Esophagus muscularis mucosa (tissue), 4 donors: ENCODE measurements at regions not wholly inside any gene's neighbourhood (a gene's known extent, or its start where the extent isn't known, plus 50 kb on each side); places are given as distances from the start of the nearest gene placed in this dataset.
A peak's percentile ranks its signal among the peaks of the same experiment; 100 is the strongest.

Source experiments
- DNase-seq: peaks from one replicate; pipeline ENCODE4 v3.0.0-alpha.2; 2017; ENCODE audit errors: extremely low spot score
- H3K27ac ChIP-seq, 4 donors: fragments of 200-600 bp; sonication (generic); replicated peaks in 1 of 4; 1 replicate in 3 of 4; 2 replicates in 1 of 4; pipeline ENCODE4 v1.5.1; 2016 to 2019; ENCODE audit warnings: mild to moderate bottlenecking in 1 of 4
- H3K27me3 ChIP-seq, 4 donors: fragments of 200-600 bp; sonication (generic); one replicate each; pipeline versions ENCODE4 v1.5.1 to v1.6.0; 2016 to 2019
- H3K36me3 ChIP-seq, 4 donors: fragments of 200-600 bp; sonication (generic); one replicate each; pipeline ENCODE4 v1.5.1; 2016 to 2019
- H3K4me1 ChIP-seq, 4 donors: fragments of 200-600 bp; sonication (generic); one replicate each; pipeline ENCODE4 v1.5.1; 2016 to 2019
- H3K4me3 ChIP-seq, 4 donors: fragments of 200-600 bp; sonication (generic); 1 replicate in 2 of 4; 2 replicates in 2 of 4; pipeline ENCODE4 v1.5.1; 2016 to 2019; ENCODE audit warnings: mild to moderate bottlenecking in 4 of 4, moderate library complexity in 1 of 4
- H3K9me3 ChIP-seq, 4 donors: fragments of 200-600 bp; sonication (generic); 1 replicate in 3 of 4; 2 replicates in 1 of 4; pipeline ENCODE4 v1.5.1; 2016 to 2019
- CTCF ChIP-seq, 3 experiments: fragments of 200-600 bp in 2 of 3; fragments of 450-650 bp in 1 of 3; sonication (generic) in 2 of 3; IDR thresholded peaks; one replicate each; pipeline ENCODE4 v1.5.1; 2017 to 2019; ENCODE audit warnings: antibody characterized with exemption in 3 of 3, mild to moderate bottlenecking in 2 of 3, moderate library complexity in 1 of 3
- EP300 ChIP-seq: sonication (generic); formaldehyde crosslinking; IDR thresholded peaks from one replicate; pipeline ENCODE4 v1.6.1; 2017; ENCODE audit warnings: antibody characterized with exemption
- POLR2A ChIP-seq: fragments of 450-650 bp; IDR thresholded peaks from one replicate; pipeline ENCODE4 v1.6.1; 2017; ENCODE audit warnings: antibody characterized with exemption, moderate library complexity, mild to moderate bottlenecking, low read depth
- POLR2AphosphoS5 ChIP-seq, 2 donors: sonication (generic); formaldehyde crosslinking; IDR thresholded peaks; one replicate each; pipeline ENCODE4 v1.6.1; 2017; ENCODE audit warnings: antibody characterized with exemption in 2 of 2
- WGBS: methylation state at CpG from one replicate; pipeline ENCODE4 v1.1.5; 2018; 5-methylcytosine and 5-hydroxymethylcytosine counted together
- intact Hi-C: fragments of 100-400 bp; cut with DNase I; formaldehyde crosslinking; loops from one replicate; pipeline ENCODE4 v1.15.1; 2023

GRCh38 chr1:227447531-227447990 lies 115.8 kb upstream of the ZNF678 start:
- peak overlapping the region in 2 of 4 donors; percentile 10 to 55 for H3K27ac ChIP-seq

GRCh38 chr1:227445746-227446145 lies 117.6 kb upstream of the ZNF678 start:
- 97% methylated on average over 2 of the region's 2 CpGs for WGBS
- no peak for DNase-seq
- Histone ChIP-seq H3K27ac (no peak overlapping the region), H3K4me1 (peaks cover 3 to 20% (median 6%) of the 10 kb centered on the region in 4 donors), H3K27me3 (peaks cover 0 to 9% (median 0%) of the 10 kb centered on the region in 4 donors), H3K36me3 (no peaks in the 10 kb centered on the region), H3K4me3 (no peak overlapping the region), H3K9me3 (no peaks in the 10 kb centered on the region)
- TF ChIP-seq POLR2A, result no peak
- no peak for TF ChIP-seq CTCF (IDR thresholded peaks at IDR 0.05)
- no peak for TF ChIP-seq POLR2AphosphoS5 (IDR thresholded peaks at IDR 0.05)
- TF ChIP-seq EP300, result no peak
- intact Hi-C loops, result no loop called here

More at GRCh38 chr1:227447531-227447990, 115.8 kb upstream of the ZNF678 start:
- intact Hi-C loops, result no loop called here
- no peaks in the 10 kb centered on the region for H3K36me3 ChIP-seq
- TF ChIP-seq POLR2AphosphoS5 (IDR thresholded peaks at IDR 0.05), result peak in 1 of 2 donors; percentile 9
- peak; percentile 43 to 65 (median 44) for TF ChIP-seq CTCF (IDR thresholded peaks at IDR 0.05)
- no peak for TF ChIP-seq POLR2A
- DNase-seq, result no peak
- no peaks in the 10 kb centered on the region for H3K9me3 ChIP-seq
- H3K4me3 ChIP-seq, result peak overlapping the region in 3 of 4 donors; percentile 17 to 24 (median 19)
- H3K27me3 ChIP-seq, result peaks cover 0 to 23% (median 0%) of the 10 kb centered on the region in 4 donors
- peaks cover 0 to 8% (median 3%) of the 10 kb centered on the region in 4 donors for H3K4me1 ChIP-seq
- 49% methylated on average over 24 of the region's 25 CpGs for WGBS

- Histone ChIP-seq H3K36me3 (no peaks in the 10 kb centered on the region), H3K27ac (no peak overlapping the region), H3K27me3 (peaks cover 0 to 9% (median 0%) of the 10 kb centered on the region in 4 donors), H3K9me3 (no peaks in the 10 kb centered on the region), H3K4me3 (no peak overlapping the region), H3K4me1 (peaks cover 4 to 21% (median 8%) of the 10 kb centered on the region in 4 donors)
- intact Hi-C loops, result no loop called here
- DNase-seq, result no peak
- 95% methylated on average over 4 of the region's 4 CpGs for WGBS
- TF ChIP-seq POLR2AphosphoS5 (IDR thresholded peaks at IDR 0.05) (no peak), POLR2A (no peak), EP300 (no peak), CTCF (IDR thresholded peaks at IDR 0.05) (no peak)
Observed at GRCh38 chr1:227445092-227445674, 118.2 kb upstream of the ZNF678 start.

- H3K27ac ChIP-seq, result peak overlapping the region in 3 of 4 donors; percentile 38 to 62 (median 41)
- intact Hi-C loops, result no loop called here
- no peak for DNase-seq
- peaks cover 10 to 21% (median 16%) of the 10 kb centered on the region in 4 donors for H3K4me1 ChIP-seq
- H3K27me3 ChIP-seq, result no peaks in the 10 kb centered on the region
- TF ChIP-seq POLR2A (no peak), CTCF (IDR thresholded peaks at IDR 0.05) (no peak), POLR2AphosphoS5 (IDR thresholded peaks at IDR 0.05) (peak in 1 of 2 donors; percentile 17), EP300 (no peak)
- no peaks in the 10 kb centered on the region for H3K36me3 ChIP-seq
- no peaks in the 10 kb centered on the region for H3K9me3 ChIP-seq
- no peak overlapping the region for H3K4me3 ChIP-seq
- 49% methylated on average over 7 of the region's 7 CpGs for WGBS
Observed at GRCh38 chr1:227440182-227440581, 121.9 kb upstream of the CDC42BPA start.
